ENCODE measurements at regions not wholly inside any gene's neighbourhood (a gene's known extent, or its start where the extent isn't known, plus 50 kb on each side); places are given as distances from the start of the nearest gene placed in this dataset.

DNA sequence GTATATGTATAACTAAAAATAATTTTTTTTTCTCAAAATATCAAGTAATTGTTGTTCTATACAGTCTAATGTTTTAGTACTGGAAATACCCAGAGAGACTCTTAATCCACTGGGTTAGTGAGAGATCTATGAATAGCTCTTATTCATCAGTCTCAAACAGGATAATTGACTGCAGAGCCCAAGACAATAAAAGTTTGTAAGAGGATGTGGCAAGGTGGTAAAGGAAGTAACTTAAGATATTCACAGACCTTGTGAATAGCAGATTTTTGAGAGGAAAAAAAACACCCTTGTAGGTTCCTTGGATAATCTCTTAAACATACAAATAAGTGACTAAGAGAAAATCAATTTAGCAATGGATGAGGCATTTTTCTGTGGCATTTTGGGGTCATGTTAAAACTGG, 210.9 kb upstream of the FAM241A start:
- intact Hi-C loops (cut with micrococcal nuclease; ENCODE audit: unreplicated experiment), result no loop called here
- ChIA-PET POLR2A (interaction anchor here (0.7 kb wide), 1 partner anchor 1006 kb away, joined by 3 read pairs; no protein-coding TSS in a partner anchor), CTCF (ENCODE audit: unreplicated experiment) (no interaction called here)
- H3K79me2 ChIP-seq (ENCODE audit: insufficient read depth, low read depth, low read length), result no peaks in the 10 kb centered on the region
- H3K27ac ChIP-seq (ENCODE audit: low read depth, low read length, poor library complexity, severe bottlenecking), result no peak overlapping the region
- H3K36me3 ChIP-seq (ENCODE audit: insufficient read depth, low read length), result no peaks in the 10 kb centered on the region
- no peaks in the 10 kb centered on the region for H3K4me1 ChIP-seq (ENCODE audit: insufficient read depth, low read length, poor library complexity, severe bottlenecking)
- TF ChIP-seq EZH2phosphoT487 (IDR thresholded peaks at IDR 0.05; ENCODE audit: borderline replicate concordance, low read depth, low read length), result no peak
- no peak for TF ChIP-seq CTCF (conservative IDR thresholded peaks at IDR 0.05; ENCODE audit: low read length)
- no peak for DNase-seq (ENCODE audit: low spot score)
- no peaks in the 10 kb centered on the region for H4K20me1 ChIP-seq (ENCODE audit: insufficient read depth, low read length)
- BruUV-seq (replicated peaks), result no TSS peak
- no peak overlapping the region for H3K4me3 ChIP-seq (ENCODE audit: low read depth, low read length, poor library complexity, severe bottlenecking)
- no peak overlapping the region for H3K4me2 ChIP-seq (ENCODE audit: low read length)
- H3K9me3 ChIP-seq (ENCODE audit: low read length), result no peaks in the 10 kb centered on the region
- no peaks in the 10 kb centered on the region for H3K9me2 ChIP-seq (ENCODE audit: insufficient read depth, low read length)
- H2AFZ ChIP-seq (ENCODE audit: low read length), result no peak overlapping the region

DNA sequence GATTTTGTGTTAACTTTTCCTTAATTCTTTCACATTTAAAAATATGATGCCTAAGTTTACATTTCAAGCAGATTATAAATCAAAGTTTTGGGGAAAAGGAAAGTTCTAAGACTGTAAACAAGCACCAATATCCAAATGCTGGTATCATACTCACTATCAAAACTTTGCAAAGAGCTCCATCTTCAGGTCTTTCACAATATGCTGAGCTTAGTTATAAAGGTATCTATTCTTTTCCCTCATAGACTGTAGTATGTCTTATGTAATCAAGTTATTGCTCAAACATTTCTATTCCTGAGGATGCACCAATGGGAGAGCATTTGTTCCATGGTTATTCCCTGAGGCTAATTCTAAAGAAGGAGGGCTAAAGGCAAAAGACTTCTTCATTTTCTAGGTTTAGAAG, 207.9 kb upstream of the FAM241A start:
- no peak for DNase-seq (ENCODE audit: low spot score)
- H3K4me2 ChIP-seq (ENCODE audit: low read length), result no peak overlapping the region
- H4K20me1 ChIP-seq (ENCODE audit: insufficient read depth, low read length), result no peaks in the 10 kb centered on the region
- no peak overlapping the region for H3K4me3 ChIP-seq (ENCODE audit: low read depth, low read length, poor library complexity, severe bottlenecking)
- H3K4me1 ChIP-seq (ENCODE audit: insufficient read depth, low read length, poor library complexity, severe bottlenecking), result no peaks in the 10 kb centered on the region
- ChIA-PET CTCF (ENCODE audit: unreplicated experiment) (no interaction called here), POLR2A (interaction anchor here (0.6 kb wide), 1 partner anchor 74 kb away, joined by 3 read pairs; no protein-coding TSS in a partner anchor)
- no peaks in the 10 kb centered on the region for H3K36me3 ChIP-seq (ENCODE audit: insufficient read depth, low read length)
- BruUV-seq (replicated peaks), result no TSS peak
- H3K9me3 ChIP-seq (ENCODE audit: low read length), result no peaks in the 10 kb centered on the region
- intact Hi-C loops (cut with micrococcal nuclease; ENCODE audit: unreplicated experiment), result no loop called here
- H3K79me2 ChIP-seq (ENCODE audit: insufficient read depth, low read depth, low read length), result no peaks in the 10 kb centered on the region
- no peaks in the 10 kb centered on the region for H3K9me2 ChIP-seq (ENCODE audit: insufficient read depth, low read length)
- TF ChIP-seq EZH2phosphoT487 (IDR thresholded peaks at IDR 0.05; ENCODE audit: borderline replicate concordance, low read depth, low read length) (no peak), CTCF (conservative IDR thresholded peaks at IDR 0.05; ENCODE audit: low read length) (peak; percentile 60)
- H3K27ac ChIP-seq (ENCODE audit: low read depth, low read length, poor library complexity, severe bottlenecking), result no peak overlapping the region
- H2AFZ ChIP-seq (ENCODE audit: low read length), result no peak overlapping the region

DNA sequence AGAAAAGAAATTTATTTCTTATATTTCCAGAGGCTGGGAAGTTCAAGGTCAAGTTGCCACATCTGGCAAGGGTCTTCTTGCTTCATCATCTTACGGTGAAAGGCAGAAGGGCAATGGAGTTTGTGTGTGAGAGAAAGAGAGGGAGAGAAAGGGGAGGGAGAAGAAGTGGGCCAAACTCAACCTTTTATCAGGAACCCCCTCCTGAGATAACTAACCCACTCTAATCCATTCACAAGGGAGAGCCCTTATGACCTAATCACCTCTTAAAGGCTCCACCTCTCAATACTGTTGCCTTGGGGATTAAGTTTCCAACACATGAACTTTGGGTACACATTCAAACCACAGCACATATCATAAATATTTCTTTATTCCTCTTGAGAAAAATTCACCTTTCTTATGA, 203.3 kb upstream of the FAM241A start:
- no peaks in the 10 kb centered on the region for H4K20me1 ChIP-seq (ENCODE audit: insufficient read depth, low read length)
- ChIA-PET CTCF (ENCODE audit: unreplicated experiment) (no interaction called here), POLR2A (no interaction called here)

More for the DNA sequence above, 203.3 kb upstream of the FAM241A start:
- no peak for TF ChIP-seq EZH2phosphoT487 (IDR thresholded peaks at IDR 0.05; ENCODE audit: borderline replicate concordance, low read depth, low read length)
- no peak for TF ChIP-seq CTCF (conservative IDR thresholded peaks at IDR 0.05; ENCODE audit: low read length)
- Histone ChIP-seq H3K4me3 (ENCODE audit: low read depth, low read length, poor library complexity, severe bottlenecking) (no peak overlapping the region), H3K9me2 (ENCODE audit: insufficient read depth, low read length) (no peaks in the 10 kb centered on the region), H3K27ac (ENCODE audit: low read depth, low read length, poor library complexity, severe bottlenecking) (no peak overlapping the region), H3K4me2 (ENCODE audit: low read length) (no peak overlapping the region), H3K9me3 (ENCODE audit: low read length) (no peaks in the 10 kb centered on the region), H3K4me1 (ENCODE audit: insufficient read depth, low read length, poor library complexity, severe bottlenecking) (no peaks in the 10 kb centered on the region), H2AFZ (ENCODE audit: low read length) (no peak overlapping the region), H3K36me3 (ENCODE audit: insufficient read depth, low read length) (no peaks in the 10 kb centered on the region), H3K79me2 (ENCODE audit: insufficient read depth, low read depth, low read length) (no peaks in the 10 kb centered on the region)
- BruUV-seq (replicated peaks), result no TSS peak
- intact Hi-C loops (cut with micrococcal nuclease; ENCODE audit: unreplicated experiment), result loop anchor here (5.0 kb wide), 1 partner anchor 90 kb away; no protein-coding TSS in a partner anchor
- DNase-seq (ENCODE audit: low spot score), result no peak

Data from OCI-LY7 (cell line).